CD4-positive, alpha-beta T cell treated with Interleukin-4 for 1 hour (primary cell): ENCODE measurements at regions not wholly inside any gene's neighbourhood (a gene's known extent, or its start where the extent isn't known, plus 50 kb on each side); places are given as distances from the start of the nearest gene placed in this dataset.
"Not testable (repeated sequence)": the region's sequence is repeated elsewhere in the genome, so short reads cannot be mapped to it uniquely, and the experiment has no call there.

Experiments
- DNase-seq, 2 donors: peaks; one replicate each; pipeline ENCODE4 v3.0.0-alpha.2; 2020 to 2022

- no peak for DNase-seq
These were observed 441.7 kb upstream of the NECTIN3 start for GRCh38 chr3:110629917-110630316.

- no peak for DNase-seq
These were observed 427.4 kb upstream of the NECTIN3 start for GRCh38 chr3:110644203-110644602.

GRCh38 chr3:110646055-110646454 lies 425.6 kb upstream of the NECTIN3 start:
- no peak for DNase-seq

GRCh38 chr3:110646496-110646895 lies 425.1 kb upstream of the NECTIN3 start:
- DNase-seq, result no peak

GRCh38 chr3:110647586-110647985 lies 424.0 kb upstream of the NECTIN3 start:
- DNase-seq, result no peak

GRCh38 chr3:110650741-110651140 lies 420.9 kb upstream of the NECTIN3 start:
- DNase-seq, result no peak

- no peak for DNase-seq
These were observed 416.6 kb upstream of the NECTIN3 start for GRCh38 chr3:110654843-110655502.

- no peak for DNase-seq
These were observed 415.1 kb upstream of the NECTIN3 start for GRCh38 chr3:110656394-110657025.

GRCh38 chr3:110664148-110664547 lies 407.5 kb upstream of the NECTIN3 start:
- DNase-seq, result no peak

- DNase-seq, result no peak
These were observed 405.1 kb upstream of the NECTIN3 start for GRCh38 chr3:110666495-110666894.

- DNase-seq, result no peak
These were observed 404.4 kb upstream of the NECTIN3 start for GRCh38 chr3:110667216-110667615.

GRCh38 chr3:110670407-110670806 lies 401.2 kb upstream of the NECTIN3 start:
- no peak for DNase-seq

GRCh38 chr3:110677506-110677905 lies 394.1 kb upstream of the NECTIN3 start:
- DNase-seq, result no peak

- DNase-seq, result no peak
These were observed 392.3 kb upstream of the NECTIN3 start for GRCh38 chr3:110679285-110679684.

- DNase-seq, result no peak
These were observed 391.2 kb upstream of the NECTIN3 start for GRCh38 chr3:110680450-110680849.

- no peak for DNase-seq
These were observed 387.1 kb upstream of the NECTIN3 start for GRCh38 chr3:110684466-110684865.

- no peak for DNase-seq
These were observed 386.0 kb upstream of the NECTIN3 start for GRCh38 chr3:110685630-110686029.

GRCh38 chr3:110686701-110687100 lies 384.9 kb upstream of the NECTIN3 start:
- no peak for DNase-seq

- DNase-seq, result no peak
These were observed 384.5 kb upstream of the NECTIN3 start for GRCh38 chr3:110687138-110687537.

GRCh38 chr3:110697961-110698360 lies 373.7 kb upstream of the NECTIN3 start:
- DNase-seq, result no peak

GRCh38 chr3:110704332-110704731 lies 367.3 kb upstream of the NECTIN3 start:
- not testable (repeated sequence) for DNase-seq

- DNase-seq, result no peak
These were observed 363.5 kb upstream of the NECTIN3 start for GRCh38 chr3:110708156-110708555.

- no peak for DNase-seq
These were observed 361.5 kb upstream of the NECTIN3 start for GRCh38 chr3:110710156-110710555.

- DNase-seq, result no peak
These were observed 361.0 kb upstream of the NECTIN3 start for GRCh38 chr3:110710603-110711002.
